ENCODE measurements at regions not wholly inside any gene's neighbourhood (a gene's known extent, or its start where the extent isn't known, plus 50 kb on each side); places are given as distances from the start of the nearest gene placed in this dataset.

GRCh38 chr3:197356741-197357140, 58.3 kb upstream of the DLG1 start:
- WGBS, 2 donors, result 77 to 93% methylated on average over 5 of the region's 5 CpGs
- H3K27ac ChIP-seq, result peak overlapping the region; percentile 71 to 86 (median 78)
- intact Hi-C loops (cut with DNase I), result no loop called here
- TF ChIP-seq POLR2A (IDR thresholded peaks at IDR 0.05) (no peak), CTCF (IDR thresholded peaks at IDR 0.05) (no peak)
- H3K9me3 ChIP-seq, result no peaks in the 10 kb centered on the region
- no peaks in the 10 kb centered on the region for H3K36me3 ChIP-seq
- DNase-seq, result peak; percentile 37 to 47
- H3K27me3 ChIP-seq, result no peaks in the 10 kb centered on the region
- H3K4me3 ChIP-seq (replicated peaks in 1 of 3), result no peak overlapping the region
- peaks cover 19 to 38% of the 10 kb centered on the region in 2 donors for H3K4me1 ChIP-seq

GRCh38 chr3:197356275-197356674, 57.9 kb upstream of the DLG1 start:
- no peak for TF ChIP-seq CTCF (IDR thresholded peaks at IDR 0.05)
- TF ChIP-seq POLR2A (IDR thresholded peaks at IDR 0.05), result no peak
- intact Hi-C loops (cut with DNase I), result no loop called here

GRCh38 chr3:197355713-197356112, 57.3 kb upstream of the DLG1 start:
- Histone ChIP-seq H3K4me3 (replicated peaks in 1 of 3) (no peak overlapping the region), H3K27ac (peak overlapping the region; percentile 77 to 80 (median 78)), H3K4me1 (peaks cover 19 to 38% of the 10 kb centered on the region in 2 donors), H3K27me3 (no peaks in the 10 kb centered on the region), H3K36me3 (no peaks in the 10 kb centered on the region), H3K9me3 (no peaks in the 10 kb centered on the region)
- 82% methylated on average over 1 of the region's 1 CpG for WGBS, 2 donors
- intact Hi-C loops (cut with DNase I), result no loop called here
- DNase-seq, result no peak
- no peak for TF ChIP-seq CTCF (IDR thresholded peaks at IDR 0.05)
- TF ChIP-seq POLR2A (IDR thresholded peaks at IDR 0.05), result no peak

More at GRCh38 chr3:197356275-197356674, 57.9 kb upstream of the DLG1 start:
- no peaks in the 10 kb centered on the region for H3K36me3 ChIP-seq
- H3K27me3 ChIP-seq, result no peaks in the 10 kb centered on the region
- 43 to 50% methylated on average over 14 of the region's 14 CpGs for WGBS, 2 donors
- H3K4me3 ChIP-seq (replicated peaks in 1 of 3), result no peak overlapping the region
- H3K4me1 ChIP-seq, result peaks cover 19 to 38% of the 10 kb centered on the region in 2 donors
- peak overlapping the region; percentile 78 to 86 (median 80) for H3K27ac ChIP-seq
- no peaks in the 10 kb centered on the region for H3K9me3 ChIP-seq
- DNase-seq, result peak; percentile 97 to 98

- Histone ChIP-seq H3K27ac (peak overlapping the region; percentile 77 to 80 (median 78)), H3K4me1 (peaks cover 19 to 38% of the 10 kb centered on the region in 2 donors), H3K9me3 (no peaks in the 10 kb centered on the region), H3K4me3 (replicated peaks in 1 of 3) (no peak overlapping the region), H3K27me3 (no peaks in the 10 kb centered on the region), H3K36me3 (no peaks in the 10 kb centered on the region)
- peak; percentile 75 to 84 for DNase-seq
- WGBS, 2 donors, result 28 to 36% methylated on average over 16 to 17 of the region's 19 CpGs
- TF ChIP-seq POLR2A (IDR thresholded peaks at IDR 0.05) (no peak), CTCF (IDR thresholded peaks at IDR 0.05) (no peak)
- intact Hi-C loops (cut with DNase I), result no loop called here
These were observed 56.2 kb upstream of the DLG1 start for GRCh38 chr3:197354568-197355001.

- Histone ChIP-seq H3K9me3 (no peaks in the 10 kb centered on the region), H3K27ac (peak overlapping the region; percentile 77 to 80 (median 78)), H3K36me3 (no peaks in the 10 kb centered on the region), H3K4me3 (replicated peaks in 1 of 3) (no peak overlapping the region), H3K27me3 (no peaks in the 10 kb centered on the region), H3K4me1 (peaks cover 19 to 38% of the 10 kb centered on the region in 2 donors)
- TF ChIP-seq POLR2A (IDR thresholded peaks at IDR 0.05) (no peak), CTCF (IDR thresholded peaks at IDR 0.05) (no peak)
- intact Hi-C loops (cut with DNase I), result no loop called here
- no peak for DNase-seq
- 66 to 75% methylated on average over 10 of the region's 10 CpGs for WGBS, 2 donors
These were observed 55.6 kb upstream of the DLG1 start for GRCh38 chr3:197353867-197354567.
